Keratinocyte (primary cell): ENCODE measurements at regions not wholly inside any gene's neighbourhood (a gene's known extent, or its start where the extent isn't known, plus 50 kb on each side); places are given as distances from the start of the nearest gene placed in this dataset.

Source experiments
- DNase-seq: peaks from one replicate; pipeline ENCODE4 v3.0.0-alpha.2; 2011; ENCODE audit warnings: low read depth, missing footprints, low spot score
- FAIRE-seq: peaks from 2 replicates; lab custom pipeline; 2011; peaks lifted over from hg19 to GRCh38; lab: Jason Lieb, UNC
- H2AFZ ChIP-seq: 2 replicates; pipeline ENCODE4 v1.6.0; 2012; ENCODE audit warnings: low read length, control low read depth, inconsistent platforms; ENCODE audit not compliant: control insufficient read depth
- H3K27ac ChIP-seq: 2 replicates; pipeline ENCODE4 v1.5.1; 2011; ENCODE audit warnings: low read length; ENCODE audit not compliant: control insufficient read depth, insufficient read depth
- H3K27me3 ChIP-seq: 3 replicates; pipeline ENCODE4 v1.6.0; 2011; ENCODE audit warnings: low read length; ENCODE audit not compliant: control insufficient read depth, insufficient read depth; ENCODE audit errors: extremely low read depth
- H3K36me3 ChIP-seq, 2 experiments: 2 replicates in 1 of 2; 3 replicates in 1 of 2; pipeline ENCODE4 v1.5.1; 2011; ENCODE audit warnings: low read length in 2 of 2, mild to moderate bottlenecking in 1 of 2; ENCODE audit not compliant: control insufficient read depth in 2 of 2, insufficient read depth in 2 of 2; ENCODE audit errors: extremely low read depth in 1 of 2
- H3K4me1 ChIP-seq: 3 replicates; pipeline ENCODE4 v1.5.1; 2011; ENCODE audit warnings: low read length; ENCODE audit not compliant: control insufficient read depth, insufficient read depth; ENCODE audit errors: extremely low read depth
- H3K4me2 ChIP-seq: 3 replicates; pipeline ENCODE4 v1.6.0; 2011; ENCODE audit warnings: low read depth, low read length; ENCODE audit not compliant: control insufficient read depth, insufficient read depth; ENCODE audit errors: extremely low read depth
- H3K4me3 ChIP-seq, 3 experiments: fragments of 200-600 bp in 1 of 3; sonication (generic) in 1 of 3; 2 replicates in 2 of 3; 3 replicates in 1 of 3; pipeline ENCODE4 v1.5.1; 2011 to 2016; ENCODE audit warnings: low read length in 3 of 3, mild to moderate bottlenecking in 3 of 3, control low read depth in 2 of 3, inconsistent platforms in 1 of 3, low read depth in 1 of 3, mixed read lengths in 1 of 3, mixed run types in 1 of 3, moderate library complexity in 1 of 3; ENCODE audit not compliant: control insufficient read depth in 2 of 3, insufficient read depth in 2 of 3; ENCODE audit errors: extremely low read depth in 1 of 3
- H3K79me2 ChIP-seq: 2 replicates; pipeline ENCODE4 v1.6.0; 2012; ENCODE audit warnings: low read length; ENCODE audit not compliant: control insufficient read depth, insufficient read depth
- H3K9ac ChIP-seq: 3 replicates; pipeline ENCODE4 v1.6.0; 2011; ENCODE audit warnings: low read length; ENCODE audit not compliant: control insufficient read depth, insufficient read depth; ENCODE audit errors: extremely low read depth
- H3K9me1 ChIP-seq: 3 replicates; pipeline ENCODE4 v1.6.0; 2011; ENCODE audit warnings: low read length; ENCODE audit not compliant: control insufficient read depth, insufficient read depth; ENCODE audit errors: extremely low read depth
- H3K9me3 ChIP-seq: 2 replicates; pipeline ENCODE4 v1.5.1; 2012; ENCODE audit warnings: low read depth, low read length; ENCODE audit not compliant: control insufficient read depth
- H4K20me1 ChIP-seq: 3 replicates; pipeline ENCODE4 v1.6.0; 2011; ENCODE audit warnings: low read length; ENCODE audit not compliant: control insufficient read depth, insufficient read depth; ENCODE audit errors: extremely low read depth
- EZH2 ChIP-seq: IDR thresholded peaks from one replicate; pipeline ENCODE4 v1.6.1; 2012; ENCODE audit warnings: inconsistent platforms, mild to moderate bottlenecking, low read length, moderate library complexity
- dilution Hi-C: fragments of 300-500 bp; cut with MboI; formaldehyde crosslinking; loops from one replicate; pipeline ENCODE4 v1.7.0; 2020; ENCODE audit warnings: low sequenced_read_pairs; ENCODE audit not compliant: extremely low pct_ligation_motif_present
- TF ChIP-seq, protein P1 (sequence below), 3 experiments: IDR thresholded peaks in 1 of 3; conservative IDR thresholded peaks in 1 of 3; optimal IDR thresholded peaks in 1 of 3; 2 replicates in 2 of 3; 3 replicates in 1 of 3; pipeline versions ENCODE3 to v1.5.1; 2011; ENCODE audit warnings: low read length in 3 of 3, mild to moderate bottlenecking in 3 of 3, moderate library complexity in 2 of 3, control low read depth in 1 of 3, inconsistent platforms in 1 of 3; ENCODE audit not compliant: insufficient read depth in 2 of 3; ENCODE audit errors: extremely low read depth in 1 of 3

DNA sequence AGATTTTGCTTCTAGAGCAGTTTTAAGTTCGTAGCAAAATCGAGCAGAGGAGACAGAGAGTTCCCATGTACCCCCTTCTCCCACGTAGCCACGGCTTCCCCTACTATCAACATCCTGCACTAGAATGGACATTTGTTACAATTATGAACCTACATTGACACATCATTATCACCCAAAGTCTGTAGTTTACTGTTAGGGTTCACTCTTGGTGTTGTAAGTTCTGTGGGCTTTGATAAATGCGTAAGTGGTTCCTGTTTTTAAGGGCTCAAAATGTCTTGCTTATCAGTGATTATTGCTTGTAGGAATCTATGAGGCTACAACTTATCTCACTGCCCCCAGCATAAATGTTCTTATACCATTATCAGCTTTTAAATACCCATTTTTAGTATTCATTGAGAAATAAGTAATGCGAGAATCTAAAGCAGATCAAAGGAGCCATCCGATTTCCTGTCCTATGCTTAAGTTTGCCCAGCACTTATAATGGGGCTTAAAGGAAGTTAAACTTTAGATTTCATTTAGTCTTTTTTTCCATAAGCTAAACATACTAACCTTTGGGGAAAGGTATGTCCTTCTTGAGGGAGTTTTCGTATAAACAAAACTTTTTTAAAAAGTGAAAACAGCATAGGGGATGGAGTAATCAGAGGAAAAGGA is 118.7 kb downstream of the HAUS1 start:
- Histone ChIP-seq H3K4me1 (peaks cover 13% of the 10 kb centered on the region), H3K36me3 (peaks cover 0 to 3% of the 10 kb centered on the region in 2 experiments), H3K9me1 (no peaks in the 10 kb centered on the region), H4K20me1 (no peaks in the 10 kb centered on the region), H3K4me3 (no peak overlapping the region), H2AFZ (no peak overlapping the region), H3K4me2 (no peak overlapping the region), H3K9me3 (no peaks in the 10 kb centered on the region), H3K9ac (no peak overlapping the region), H3K27ac (no peak overlapping the region), H3K27me3 (no peaks in the 10 kb centered on the region), H3K79me2 (peaks cover 64% of the 10 kb centered on the region)
- dilution Hi-C loops = no loop called here
- TF ChIP-seq, protein P1, sequence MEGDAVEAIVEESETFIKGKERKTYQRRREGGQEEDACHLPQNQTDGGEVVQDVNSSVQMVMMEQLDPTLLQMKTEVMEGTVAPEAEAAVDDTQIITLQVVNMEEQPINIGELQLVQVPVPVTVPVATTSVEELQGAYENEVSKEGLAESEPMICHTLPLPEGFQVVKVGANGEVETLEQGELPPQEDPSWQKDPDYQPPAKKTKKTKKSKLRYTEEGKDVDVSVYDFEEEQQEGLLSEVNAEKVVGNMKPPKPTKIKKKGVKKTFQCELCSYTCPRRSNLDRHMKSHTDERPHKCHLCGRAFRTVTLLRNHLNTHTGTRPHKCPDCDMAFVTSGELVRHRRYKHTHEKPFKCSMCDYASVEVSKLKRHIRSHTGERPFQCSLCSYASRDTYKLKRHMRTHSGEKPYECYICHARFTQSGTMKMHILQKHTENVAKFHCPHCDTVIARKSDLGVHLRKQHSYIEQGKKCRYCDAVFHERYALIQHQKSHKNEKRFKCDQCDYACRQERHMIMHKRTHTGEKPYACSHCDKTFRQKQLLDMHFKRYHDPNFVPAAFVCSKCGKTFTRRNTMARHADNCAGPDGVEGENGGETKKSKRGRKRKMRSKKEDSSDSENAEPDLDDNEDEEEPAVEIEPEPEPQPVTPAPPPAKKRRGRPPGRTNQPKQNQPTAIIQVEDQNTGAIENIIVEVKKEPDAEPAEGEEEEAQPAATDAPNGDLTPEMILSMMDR (optimal IDR thresholded peaks at IDR 0.05 in 1 of 3, IDR thresholded peaks at IDR 0.05 in 1 of 3, conservative IDR thresholded peaks at IDR 0.05 in 1 of 3; ENCODE audit: extremely low read depth in 1 of 3, insufficient read depth in 2 of 3, low read length in 3 of 3) = no peak
- no peak for TF ChIP-seq EZH2
- FAIRE-seq (no peak), DNase-seq (no peak)

DNA sequence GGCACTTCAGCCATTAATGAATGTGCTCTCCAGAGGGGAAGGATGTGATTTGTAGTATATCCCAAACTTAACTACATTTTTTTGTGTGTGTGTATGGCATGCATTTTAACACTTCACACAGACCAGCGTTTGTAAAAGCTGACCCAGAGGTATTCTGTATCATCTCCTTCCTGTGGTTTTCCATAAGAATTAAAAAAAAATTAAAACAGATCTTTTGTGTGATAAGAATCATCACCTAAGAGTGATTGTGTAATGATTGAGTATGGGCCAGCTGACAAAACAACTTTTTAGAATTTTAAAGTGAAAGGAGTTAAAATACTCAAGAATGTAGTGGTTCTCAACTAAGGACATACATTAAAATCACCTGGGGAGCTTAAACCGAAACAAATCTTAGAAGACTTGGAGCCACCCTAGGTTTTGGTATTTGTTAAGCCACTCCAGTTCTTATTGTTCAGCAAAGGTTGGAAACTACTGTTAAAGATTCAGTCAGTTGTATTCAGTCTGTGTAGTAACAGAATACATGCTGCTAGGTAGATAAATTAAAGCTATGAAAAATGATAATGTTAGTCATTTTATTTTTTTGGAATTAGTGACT is 120.1 kb downstream of the HAUS1 start:
- H3K9ac ChIP-seq = no peak overlapping the region
- no peaks in the 10 kb centered on the region for H4K20me1 ChIP-seq
- peaks cover 13% of the 10 kb centered on the region for H3K4me1 ChIP-seq
- FAIRE-seq = no peak
- dilution Hi-C loops = no loop called here
- peak overlapping the region; percentile 25 for H3K4me2 ChIP-seq
- no peak for DNase-seq
- no peaks in the 10 kb centered on the region for H3K9me3 ChIP-seq
- peaks cover 51% of the 10 kb centered on the region for H3K79me2 ChIP-seq
- TF ChIP-seq, protein P1 (optimal IDR thresholded peaks at IDR 0.05 in 1 of 3, IDR thresholded peaks at IDR 0.05 in 1 of 3, conservative IDR thresholded peaks at IDR 0.05 in 1 of 3; ENCODE audit: extremely low read depth in 1 of 3, insufficient read depth in 2 of 3, low read length in 3 of 3) = no peak
- TF ChIP-seq EZH2 = no peak
- H3K4me3 ChIP-seq = no peak overlapping the region
- H3K27me3 ChIP-seq = no peaks in the 10 kb centered on the region
- peaks cover 0 to 3% of the 10 kb centered on the region in 2 experiments for H3K36me3 ChIP-seq
- no peaks in the 10 kb centered on the region for H3K9me1 ChIP-seq
- no peak overlapping the region for H3K27ac ChIP-seq
- H2AFZ ChIP-seq = no peak overlapping the region
